ENCODE measurements at regions not wholly inside any gene's neighbourhood (a gene's known extent, or its start where the extent isn't known, plus 50 kb on each side); places are given as distances from the start of the nearest gene placed in this dataset.

GRCh38 chr7:118747473-118747872 lies 523.0 kb downstream of the ANKRD7 start:
- Mint-ChIP-seq H3K36me3 (no peaks in the 10 kb centered on the region), H3K27ac (no peak overlapping the region), H3K27me3 (no peaks in the 10 kb centered on the region), H3K9me3 (peaks cover 3% of the 10 kb centered on the region), H3K4me3 (no peak overlapping the region), H3K4me1 (no peaks in the 10 kb centered on the region)
- no peak for ATAC-seq

GRCh38 chr7:118753479-118753878 lies 529.0 kb downstream of the ANKRD7 start:
- Mint-ChIP-seq H3K4me3 (no peak overlapping the region), H3K27me3 (no peaks in the 10 kb centered on the region), H3K9me3 (peaks cover 3% of the 10 kb centered on the region), H3K36me3 (no peaks in the 10 kb centered on the region), H3K4me1 (no peaks in the 10 kb centered on the region), H3K27ac (no peak overlapping the region)
- ATAC-seq = no peak

- Mint-ChIP-seq H3K27ac (no peak overlapping the region), H3K4me1 (no peaks in the 10 kb centered on the region), H3K4me3 (no peak overlapping the region), H3K9me3 (peaks cover 3% of the 10 kb centered on the region), H3K27me3 (no peaks in the 10 kb centered on the region), H3K36me3 (no peaks in the 10 kb centered on the region)
- no peak for ATAC-seq
Observed at GRCh38 chr7:118754608-118755007, 530.1 kb downstream of the ANKRD7 start.

- no peaks in the 10 kb centered on the region for H3K4me1 Mint-ChIP-seq
- ATAC-seq = no peak
- no peak overlapping the region for H3K27ac Mint-ChIP-seq
- H3K36me3 Mint-ChIP-seq = no peaks in the 10 kb centered on the region
- H3K9me3 Mint-ChIP-seq = peaks cover 3% of the 10 kb centered on the region
- H3K27me3 Mint-ChIP-seq = no peaks in the 10 kb centered on the region
- H3K4me3 Mint-ChIP-seq = no peak overlapping the region
Observed at GRCh38 chr7:118755067-118755625, 530.6 kb downstream of the ANKRD7 start.

- no peaks in the 10 kb centered on the region for H3K27me3 Mint-ChIP-seq
- ATAC-seq = no peak
- H3K36me3 Mint-ChIP-seq = no peaks in the 10 kb centered on the region
- H3K4me1 Mint-ChIP-seq = no peaks in the 10 kb centered on the region
- H3K9me3 Mint-ChIP-seq = peaks cover 3% of the 10 kb centered on the region
- no peak overlapping the region for H3K27ac Mint-ChIP-seq
- no peak overlapping the region for H3K4me3 Mint-ChIP-seq
Observed at GRCh38 chr7:118757066-118757465, 532.6 kb downstream of the ANKRD7 start.

- Mint-ChIP-seq H3K27ac (no peak overlapping the region), H3K4me1 (no peaks in the 10 kb centered on the region), H3K9me3 (peaks cover 3% of the 10 kb centered on the region), H3K4me3 (no peak overlapping the region), H3K36me3 (no peaks in the 10 kb centered on the region), H3K27me3 (no peaks in the 10 kb centered on the region)
- ATAC-seq = no peak
Observed at GRCh38 chr7:118758582-118758981, 534.1 kb downstream of the ANKRD7 start.

- Mint-ChIP-seq H3K9me3 (peaks cover 3% of the 10 kb centered on the region), H3K4me1 (no peaks in the 10 kb centered on the region), H3K4me3 (no peak overlapping the region), H3K36me3 (no peaks in the 10 kb centered on the region), H3K27ac (no peak overlapping the region), H3K27me3 (no peaks in the 10 kb centered on the region)
- no peak for ATAC-seq
Observed at GRCh38 chr7:118759921-118760320, 535.4 kb downstream of the ANKRD7 start.

- ATAC-seq = no peak
- Mint-ChIP-seq H3K27ac (no peak overlapping the region), H3K36me3 (no peaks in the 10 kb centered on the region), H3K9me3 (peaks cover 7% of the 10 kb centered on the region), H3K4me1 (no peaks in the 10 kb centered on the region), H3K4me3 (no peak overlapping the region), H3K27me3 (no peaks in the 10 kb centered on the region)
Observed at GRCh38 chr7:118762451-118762850, 537.9 kb downstream of the ANKRD7 start.

- no peaks in the 10 kb centered on the region for H3K4me1 Mint-ChIP-seq
- H3K36me3 Mint-ChIP-seq = no peaks in the 10 kb centered on the region
- ATAC-seq = no peak
- H3K9me3 Mint-ChIP-seq = peaks cover 8% of the 10 kb centered on the region
- H3K27ac Mint-ChIP-seq = no peak overlapping the region
- H3K27me3 Mint-ChIP-seq = no peaks in the 10 kb centered on the region
- H3K4me3 Mint-ChIP-seq = no peak overlapping the region
Observed at GRCh38 chr7:118764221-118764620, 539.7 kb downstream of the ANKRD7 start.

GRCh38 chr7:118771672-118772071 lies 547.2 kb downstream of the ANKRD7 start:
- Mint-ChIP-seq H3K27me3 (no peaks in the 10 kb centered on the region), H3K4me3 (no peak overlapping the region), H3K27ac (no peak overlapping the region), H3K4me1 (no peaks in the 10 kb centered on the region), H3K9me3 (peaks cover 8% of the 10 kb centered on the region), H3K36me3 (no peaks in the 10 kb centered on the region)
- no peak for ATAC-seq

- no peak for ATAC-seq
- H3K9me3 Mint-ChIP-seq = peaks cover 3% of the 10 kb centered on the region
- H3K4me3 Mint-ChIP-seq = no peak overlapping the region
- no peak overlapping the region for H3K27ac Mint-ChIP-seq
- no peaks in the 10 kb centered on the region for H3K27me3 Mint-ChIP-seq
- no peaks in the 10 kb centered on the region for H3K36me3 Mint-ChIP-seq
- H3K4me1 Mint-ChIP-seq = no peaks in the 10 kb centered on the region
Observed at GRCh38 chr7:118777308-118777707, 552.8 kb downstream of the ANKRD7 start.

GRCh38 chr7:118792682-118793081 lies 568.2 kb downstream of the ANKRD7 start:
- ATAC-seq = no peak
- Mint-ChIP-seq H3K9me3 (peaks cover 2% of the 10 kb centered on the region), H3K4me1 (no peaks in the 10 kb centered on the region), H3K36me3 (no peaks in the 10 kb centered on the region), H3K27ac (no peak overlapping the region), H3K4me3 (no peak overlapping the region), H3K27me3 (no peaks in the 10 kb centered on the region)

- ATAC-seq = no peak
- Mint-ChIP-seq H3K36me3 (no peaks in the 10 kb centered on the region), H3K27ac (no peak overlapping the region), H3K27me3 (no peaks in the 10 kb centered on the region), H3K4me3 (no peak overlapping the region), H3K4me1 (no peaks in the 10 kb centered on the region), H3K9me3 (peaks cover 5% of the 10 kb centered on the region)
Observed at GRCh38 chr7:118793582-118793981, 569.1 kb downstream of the ANKRD7 start.

GRCh38 chr7:118794419-118794818 lies 569.9 kb downstream of the ANKRD7 start:
- Mint-ChIP-seq H3K4me1 (no peaks in the 10 kb centered on the region), H3K27me3 (no peaks in the 10 kb centered on the region), H3K27ac (no peak overlapping the region), H3K9me3 (peaks cover 5% of the 10 kb centered on the region), H3K36me3 (no peaks in the 10 kb centered on the region), H3K4me3 (no peak overlapping the region)
- ATAC-seq = no peak

- Mint-ChIP-seq H3K4me3 (no peak overlapping the region), H3K27ac (no peak overlapping the region), H3K27me3 (no peaks in the 10 kb centered on the region), H3K4me1 (no peaks in the 10 kb centered on the region), H3K36me3 (no peaks in the 10 kb centered on the region), H3K9me3 (peaks cover 10% of the 10 kb centered on the region)
- no peak for ATAC-seq
Observed at GRCh38 chr7:118801366-118801765, 576.9 kb downstream of the ANKRD7 start.

GRCh38 chr7:118802726-118803125 lies 578.2 kb downstream of the ANKRD7 start:
- H3K27ac Mint-ChIP-seq = no peak overlapping the region
- no peak overlapping the region for H3K4me3 Mint-ChIP-seq
- no peaks in the 10 kb centered on the region for H3K27me3 Mint-ChIP-seq
- no peaks in the 10 kb centered on the region for H3K4me1 Mint-ChIP-seq
- no peak for ATAC-seq
- peaks cover 10% of the 10 kb centered on the region for H3K9me3 Mint-ChIP-seq
- H3K36me3 Mint-ChIP-seq = no peaks in the 10 kb centered on the region

GRCh38 chr7:118826246-118826645 lies 601.7 kb downstream of the ANKRD7 start:
- no peak for ATAC-seq
- Mint-ChIP-seq H3K4me3 (no peak overlapping the region), H3K27ac (no peak overlapping the region), H3K4me1 (no peaks in the 10 kb centered on the region), H3K36me3 (no peaks in the 10 kb centered on the region), H3K9me3 (no peaks in the 10 kb centered on the region), H3K27me3 (no peaks in the 10 kb centered on the region)

All from stimulated activated memory B cell treated with anti-CD40 and anti-IgM and Interleukin-4, amounts not matched to agents 10 μg/mL and 1 μg/mL and 100 μg/mL, for 72 hours (primary cell).